ENCODE measurements at regions not wholly inside any gene's neighbourhood (a gene's known extent, or its start where the extent isn't known, plus 50 kb on each side); places are given as distances from the start of the nearest gene placed in this dataset.

DNA sequence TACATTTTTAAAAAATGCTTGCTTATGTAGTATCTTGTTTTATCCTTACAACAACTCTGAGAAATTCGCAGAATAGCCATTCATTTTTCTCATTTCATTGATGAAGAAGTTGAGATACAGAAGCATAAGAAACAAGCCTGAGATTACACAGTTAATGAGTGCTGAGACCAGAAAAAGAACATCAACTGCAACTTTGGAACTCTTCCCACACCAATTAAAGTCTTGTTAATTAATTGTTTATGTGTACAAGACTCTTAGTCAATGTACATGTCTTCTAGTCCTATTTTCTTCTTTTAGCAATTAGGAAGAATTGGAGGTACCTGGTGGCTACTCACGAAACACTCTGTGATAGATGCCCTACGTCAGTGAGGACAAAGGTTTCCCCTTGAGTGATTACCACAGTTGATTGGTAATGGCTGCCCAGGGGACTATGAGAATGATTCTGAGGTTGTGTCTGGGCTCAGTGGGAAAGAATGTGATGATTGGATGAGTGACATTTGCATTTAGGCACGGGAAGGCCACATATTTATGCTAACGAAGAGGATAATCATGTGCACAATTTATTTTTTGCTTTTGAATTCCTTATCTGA lies 187.4 kb upstream of the KCNK2 start:
- H3K36me3 ChIP-seq (ENCODE audit: low read depth) = no peaks in the 10 kb centered on the region
- no peaks in the 10 kb centered on the region for H3K9me3 ChIP-seq (ENCODE audit: severe bottlenecking)
- H3K27ac ChIP-seq (ENCODE audit: poor library complexity, severe bottlenecking) = no peak overlapping the region
- DNase-seq (ENCODE audit: low spot score) (no peak), ATAC-seq (ENCODE audit: low read depth) (no peak)
- H3K4me1 ChIP-seq (ENCODE audit: insufficient read depth, poor library complexity, severe bottlenecking) = no peaks in the 10 kb centered on the region
- no peaks in the 10 kb centered on the region for H3K27me3 ChIP-seq (ENCODE audit: insufficient read depth, poor library complexity, severe bottlenecking)
- TF ChIP-seq, protein P1, sequence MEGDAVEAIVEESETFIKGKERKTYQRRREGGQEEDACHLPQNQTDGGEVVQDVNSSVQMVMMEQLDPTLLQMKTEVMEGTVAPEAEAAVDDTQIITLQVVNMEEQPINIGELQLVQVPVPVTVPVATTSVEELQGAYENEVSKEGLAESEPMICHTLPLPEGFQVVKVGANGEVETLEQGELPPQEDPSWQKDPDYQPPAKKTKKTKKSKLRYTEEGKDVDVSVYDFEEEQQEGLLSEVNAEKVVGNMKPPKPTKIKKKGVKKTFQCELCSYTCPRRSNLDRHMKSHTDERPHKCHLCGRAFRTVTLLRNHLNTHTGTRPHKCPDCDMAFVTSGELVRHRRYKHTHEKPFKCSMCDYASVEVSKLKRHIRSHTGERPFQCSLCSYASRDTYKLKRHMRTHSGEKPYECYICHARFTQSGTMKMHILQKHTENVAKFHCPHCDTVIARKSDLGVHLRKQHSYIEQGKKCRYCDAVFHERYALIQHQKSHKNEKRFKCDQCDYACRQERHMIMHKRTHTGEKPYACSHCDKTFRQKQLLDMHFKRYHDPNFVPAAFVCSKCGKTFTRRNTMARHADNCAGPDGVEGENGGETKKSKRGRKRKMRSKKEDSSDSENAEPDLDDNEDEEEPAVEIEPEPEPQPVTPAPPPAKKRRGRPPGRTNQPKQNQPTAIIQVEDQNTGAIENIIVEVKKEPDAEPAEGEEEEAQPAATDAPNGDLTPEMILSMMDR (IDR thresholded peaks at IDR 0.05; ENCODE audit: poor library complexity, severe bottlenecking) = no peak
- H3K4me3 ChIP-seq (ENCODE audit: severe bottlenecking) = no peak overlapping the region

DNA sequence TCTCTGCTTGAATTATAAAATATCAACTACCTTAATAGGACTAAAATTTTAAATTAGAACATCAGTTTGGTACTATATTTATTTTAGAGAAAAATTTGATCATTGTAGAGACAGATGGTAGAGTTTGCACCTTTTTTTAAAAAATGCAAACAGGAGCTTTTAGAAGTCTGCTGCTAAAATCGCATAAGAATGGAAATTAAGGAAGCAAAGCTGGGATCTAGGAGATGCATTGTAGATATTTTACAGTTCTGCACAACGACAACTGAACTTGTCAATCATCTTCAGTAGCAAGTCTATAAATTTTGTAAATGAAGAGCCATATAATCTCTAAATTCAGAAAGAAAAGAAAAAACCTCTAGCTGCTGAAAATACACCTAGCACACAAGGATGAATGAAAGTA lies 185.6 kb upstream of the KCNK2 start:
- ATAC-seq (ENCODE audit: low read depth) = no peak
- Histone ChIP-seq H3K27me3 (ENCODE audit: insufficient read depth, poor library complexity, severe bottlenecking) (no peaks in the 10 kb centered on the region), H3K36me3 (ENCODE audit: low read depth) (no peaks in the 10 kb centered on the region), H3K4me3 (ENCODE audit: severe bottlenecking) (no peak overlapping the region), H3K27ac (ENCODE audit: poor library complexity, severe bottlenecking) (no peak overlapping the region), H3K4me1 (ENCODE audit: insufficient read depth, poor library complexity, severe bottlenecking) (peaks cover 9% of the 10 kb centered on the region), H3K9me3 (ENCODE audit: severe bottlenecking) (no peaks in the 10 kb centered on the region)
- DNase-seq (ENCODE audit: low spot score) = no peak
- TF ChIP-seq, protein P1 (IDR thresholded peaks at IDR 0.05; ENCODE audit: poor library complexity, severe bottlenecking) = no peak

DNA sequence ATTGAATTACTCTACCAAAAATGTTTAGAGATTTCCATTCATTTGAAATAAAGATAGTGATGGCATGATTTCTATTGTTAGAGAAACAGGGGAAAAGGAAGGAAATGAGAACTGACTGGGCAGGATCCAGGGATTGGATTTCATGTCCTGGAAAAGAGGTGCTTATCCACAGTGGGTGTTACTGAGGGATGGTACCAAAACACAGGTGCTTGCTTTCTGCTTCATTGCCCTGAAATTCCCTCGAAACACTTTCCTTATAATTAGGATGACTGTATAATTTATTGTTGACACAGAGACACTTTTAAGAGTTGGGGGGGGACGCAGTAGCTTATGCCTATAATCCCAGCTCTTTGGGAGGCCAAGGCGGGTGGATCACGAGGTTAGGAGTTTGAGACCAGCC lies 185.0 kb upstream of the KCNK2 start:
- H3K4me3 ChIP-seq (ENCODE audit: severe bottlenecking) = no peak overlapping the region
- TF ChIP-seq, protein P1 (IDR thresholded peaks at IDR 0.05; ENCODE audit: poor library complexity, severe bottlenecking) = no peak
- DNase-seq (ENCODE audit: low spot score) (no peak), ATAC-seq (ENCODE audit: low read depth) (no peak)
- no peak overlapping the region for H3K27ac ChIP-seq (ENCODE audit: poor library complexity, severe bottlenecking)
- H3K27me3 ChIP-seq (ENCODE audit: insufficient read depth, poor library complexity, severe bottlenecking) = no peaks in the 10 kb centered on the region
- H3K4me1 ChIP-seq (ENCODE audit: insufficient read depth, poor library complexity, severe bottlenecking) = peaks cover 15% of the 10 kb centered on the region
- no peaks in the 10 kb centered on the region for H3K9me3 ChIP-seq (ENCODE audit: severe bottlenecking)
- no peaks in the 10 kb centered on the region for H3K36me3 ChIP-seq (ENCODE audit: low read depth)

DNA sequence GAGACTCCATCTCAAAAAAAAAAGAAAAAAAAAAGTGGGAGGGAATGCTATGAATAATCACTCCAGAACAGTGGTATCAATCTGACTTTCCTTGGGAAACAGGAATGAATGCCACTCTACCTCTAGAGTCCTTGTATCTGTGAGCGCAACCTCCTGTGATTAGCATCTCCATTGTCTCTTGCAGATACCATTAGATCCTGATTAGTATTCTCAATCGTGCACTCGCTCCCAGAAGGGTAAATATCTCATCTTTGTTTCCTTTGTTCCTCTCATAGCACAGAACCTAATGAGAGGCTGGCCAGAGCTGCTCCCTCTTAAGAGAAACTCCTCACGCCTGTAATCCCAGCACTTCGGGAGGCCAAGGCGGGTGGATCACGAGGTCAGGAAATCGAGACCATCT lies 184.4 kb upstream of the KCNK2 start:
- no peaks in the 10 kb centered on the region for H3K27me3 ChIP-seq (ENCODE audit: insufficient read depth, poor library complexity, severe bottlenecking)
- no peak for DNase-seq (ENCODE audit: low spot score)
- TF ChIP-seq, protein P1 (IDR thresholded peaks at IDR 0.05; ENCODE audit: poor library complexity, severe bottlenecking) = no peak
- no peak for ATAC-seq (ENCODE audit: low read depth)
- H3K9me3 ChIP-seq (ENCODE audit: severe bottlenecking) = no peaks in the 10 kb centered on the region
- peaks cover 21% of the 10 kb centered on the region for H3K4me1 ChIP-seq (ENCODE audit: insufficient read depth, poor library complexity, severe bottlenecking)
- no peaks in the 10 kb centered on the region for H3K36me3 ChIP-seq (ENCODE audit: low read depth)
- no peak overlapping the region for H3K27ac ChIP-seq (ENCODE audit: poor library complexity, severe bottlenecking)
- no peak overlapping the region for H3K4me3 ChIP-seq (ENCODE audit: severe bottlenecking)

DNA sequence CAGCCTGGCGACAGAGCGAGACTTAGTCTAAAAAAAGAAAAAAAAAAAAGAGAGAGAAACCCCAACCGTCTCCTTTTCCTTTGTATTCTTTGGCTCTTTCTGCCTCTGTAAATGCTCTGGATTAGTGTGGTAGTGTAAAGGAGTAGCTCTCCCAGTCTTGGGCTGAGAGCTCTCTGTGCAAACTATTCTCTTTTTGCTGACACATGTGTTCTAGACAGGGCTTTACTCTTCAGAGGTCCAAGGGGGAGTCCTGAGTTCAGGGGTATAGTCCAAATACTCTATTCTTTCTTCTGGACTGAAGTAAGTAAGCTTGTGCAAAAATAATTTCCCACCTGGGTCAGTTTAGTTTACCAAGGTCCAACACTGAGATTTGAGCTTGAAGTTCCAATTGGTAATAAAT lies 183.8 kb upstream of the KCNK2 start:
- H3K27me3 ChIP-seq (ENCODE audit: insufficient read depth, poor library complexity, severe bottlenecking) = no peaks in the 10 kb centered on the region
- no peaks in the 10 kb centered on the region for H3K36me3 ChIP-seq (ENCODE audit: low read depth)
- no peak for DNase-seq (ENCODE audit: low spot score)
- TF ChIP-seq, protein P1 (IDR thresholded peaks at IDR 0.05; ENCODE audit: poor library complexity, severe bottlenecking) = no peak
- no peak overlapping the region for H3K4me3 ChIP-seq (ENCODE audit: severe bottlenecking)
- H3K9me3 ChIP-seq (ENCODE audit: severe bottlenecking) = no peaks in the 10 kb centered on the region
- H3K4me1 ChIP-seq (ENCODE audit: insufficient read depth, poor library complexity, severe bottlenecking) = peaks cover 23% of the 10 kb centered on the region
- ATAC-seq (ENCODE audit: low read depth) = no peak
- no peak overlapping the region for H3K27ac ChIP-seq (ENCODE audit: poor library complexity, severe bottlenecking)

All from RWPE2 (cell line).